Stimulated activated CD4-positive, alpha-beta T cell treated with anti-CD3 and anti-CD28 coated beads, Interleukin-1b, Interleukin-23, amount 100 ng/mL, for 48 hours (primary cell): ENCODE measurements at regions not wholly inside any gene's neighbourhood (a gene's known extent, or its start where the extent isn't known, plus 50 kb on each side); places are given as distances from the start of the nearest gene placed in this dataset.
A peak's percentile ranks its signal among the peaks of the same experiment; 100 is the strongest.
"Not testable (repeated sequence)": the region's sequence is repeated elsewhere in the genome, so short reads cannot be mapped to it uniquely, and the experiment has no call there.

Source experiments
- DNase-seq: peaks from one replicate; pipeline ENCODE4 v3.0.0-alpha.2; 2020

DNA sequence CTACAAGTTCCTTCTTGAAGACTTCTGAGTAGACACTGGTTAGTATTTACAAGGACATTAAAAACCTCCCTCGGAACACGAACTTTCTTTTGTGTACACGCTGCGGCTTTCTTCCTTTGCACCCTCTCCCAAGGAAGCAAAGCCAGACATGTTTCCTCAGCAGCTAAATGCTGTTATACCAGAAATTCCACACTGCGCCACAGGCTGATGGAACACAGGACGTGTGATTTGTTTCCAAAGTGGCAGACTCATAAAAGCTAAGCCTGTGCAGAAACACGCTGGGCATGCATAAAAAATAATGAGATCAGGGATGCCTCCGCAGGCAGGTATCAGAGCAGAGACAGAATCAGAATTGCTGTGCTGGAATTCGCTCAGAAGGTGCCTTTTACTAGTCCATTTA lies 73.0 kb upstream of the RGPD5 start:
- DNase-seq = no peak

DNA sequence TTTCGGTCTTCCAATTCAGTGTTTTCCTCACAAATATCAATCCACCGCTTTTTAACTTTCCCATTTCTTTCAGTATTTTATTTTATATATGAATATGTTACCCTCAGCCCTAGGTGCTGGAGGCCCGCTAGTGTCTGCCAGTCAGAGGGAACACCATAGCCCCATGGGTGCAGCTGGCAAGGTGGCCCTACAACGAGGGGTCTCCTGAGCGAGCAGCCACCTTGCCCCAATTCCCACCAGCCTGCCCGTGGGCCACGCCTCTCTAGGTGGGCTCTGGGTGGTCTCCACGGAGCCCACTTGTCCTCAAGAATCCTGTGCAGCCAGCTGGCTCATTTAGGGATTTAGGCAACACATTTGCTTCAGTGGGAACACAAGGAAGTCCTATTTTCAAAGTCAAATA lies 72.5 kb upstream of the RGPD5 start:
- no peak for DNase-seq

DNA sequence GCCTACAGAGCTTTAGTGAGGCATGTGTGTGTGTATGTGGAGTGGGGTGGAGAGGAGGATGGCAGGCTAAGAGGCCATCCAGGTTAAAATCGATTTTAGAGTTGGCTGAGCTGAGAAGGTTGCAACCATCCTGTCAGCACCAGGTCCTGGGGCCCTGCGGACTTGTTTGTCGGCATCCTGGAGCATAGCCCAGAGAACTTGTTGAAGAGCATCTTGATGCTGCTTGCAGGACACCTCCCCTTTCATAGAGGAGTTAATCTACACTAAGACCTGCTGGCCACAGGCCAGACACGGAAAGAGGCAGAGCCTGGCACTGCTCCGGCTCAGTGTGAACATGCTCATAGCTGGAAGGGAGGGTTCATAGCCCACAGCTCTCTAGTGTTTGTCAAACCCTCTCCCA lies 72.1 kb upstream of the RGPD5 start:
- no peak for DNase-seq

DNA sequence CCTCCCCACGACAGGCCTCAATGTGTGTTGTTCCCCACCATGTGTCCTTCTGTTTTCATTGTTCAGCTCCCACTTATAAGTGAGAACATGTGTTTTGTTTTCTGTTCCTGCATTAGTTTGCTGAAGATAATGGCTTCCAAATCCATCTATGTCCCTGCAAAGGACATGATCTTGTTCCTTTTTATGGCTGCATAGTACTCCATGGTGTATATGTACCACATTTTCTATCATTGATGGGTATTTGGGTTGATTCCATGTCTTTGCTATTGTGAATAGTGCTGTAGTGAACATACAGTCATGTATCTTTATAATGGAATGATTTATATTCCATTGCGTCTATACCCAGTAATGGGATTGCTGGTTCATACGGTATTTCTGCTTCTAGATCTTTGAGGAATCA lies 71.5 kb upstream of the RGPD5 start:
- DNase-seq = not testable (repeated sequence)

DNA sequence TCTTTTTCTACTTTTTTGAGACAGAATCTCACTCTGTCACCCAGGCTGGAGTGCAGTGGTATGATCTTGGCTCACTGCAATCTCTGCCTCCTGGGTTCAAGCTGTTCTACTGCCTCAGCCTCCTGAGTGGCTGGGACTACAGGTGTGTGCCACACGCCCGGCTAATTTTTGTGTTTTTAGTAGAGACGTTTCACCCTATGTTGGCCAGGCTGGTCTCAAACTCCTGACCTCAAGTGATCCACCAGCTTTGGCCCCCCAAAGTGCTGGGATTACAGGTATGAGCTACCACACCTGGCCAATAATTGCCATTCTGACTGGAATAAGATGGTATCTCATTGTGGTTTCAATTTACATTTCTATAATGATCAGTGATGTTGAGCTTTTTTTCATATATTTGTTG lies 71.0 kb upstream of the RGPD5 start:
- not testable (repeated sequence) for DNase-seq

DNA sequence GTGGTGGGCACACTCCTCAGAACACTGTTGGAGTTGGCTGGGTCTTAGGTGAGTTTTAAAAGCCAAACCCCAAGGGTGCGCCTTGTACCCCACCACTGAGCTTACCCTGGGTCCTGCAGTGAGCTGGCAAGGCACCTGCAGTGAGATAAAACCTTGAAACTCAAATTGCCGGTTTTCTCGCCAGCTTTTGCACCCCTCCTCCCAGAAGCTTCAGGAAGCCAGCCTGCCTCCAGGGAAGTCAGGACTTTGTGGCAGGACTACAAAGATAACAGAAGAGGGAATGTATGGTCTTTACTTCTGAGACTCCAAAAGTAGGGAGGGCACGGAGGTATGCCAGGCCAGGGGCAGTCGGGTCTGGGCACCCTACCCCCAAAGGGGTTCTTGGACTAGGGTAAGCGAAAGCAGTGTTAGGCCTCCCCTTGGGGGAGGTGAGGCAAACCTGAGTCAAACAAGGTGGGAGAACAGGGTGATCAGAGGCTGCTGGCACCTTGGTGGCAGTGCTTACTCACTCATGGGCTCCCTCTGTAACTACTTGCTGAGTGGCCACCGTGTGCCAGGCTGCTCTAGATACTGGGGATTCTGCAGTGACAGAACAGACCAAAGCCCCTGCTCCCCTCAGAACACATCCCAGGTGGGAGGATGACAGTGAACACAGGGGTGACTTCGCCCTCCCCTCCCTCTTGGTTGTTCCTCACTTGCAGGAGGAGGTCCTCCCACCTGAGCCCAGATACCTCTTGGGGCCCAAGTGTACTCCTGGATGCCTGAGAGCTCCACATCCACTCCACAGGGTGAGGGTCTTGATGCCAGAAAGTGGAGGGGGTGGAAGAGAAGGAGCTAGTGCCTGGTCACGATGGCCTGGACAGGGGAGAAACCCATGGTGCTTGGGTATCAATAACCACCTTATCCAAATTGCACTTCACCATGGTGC lies 69.3 kb upstream of the RGPD5 start:
- no peak for DNase-seq

DNA sequence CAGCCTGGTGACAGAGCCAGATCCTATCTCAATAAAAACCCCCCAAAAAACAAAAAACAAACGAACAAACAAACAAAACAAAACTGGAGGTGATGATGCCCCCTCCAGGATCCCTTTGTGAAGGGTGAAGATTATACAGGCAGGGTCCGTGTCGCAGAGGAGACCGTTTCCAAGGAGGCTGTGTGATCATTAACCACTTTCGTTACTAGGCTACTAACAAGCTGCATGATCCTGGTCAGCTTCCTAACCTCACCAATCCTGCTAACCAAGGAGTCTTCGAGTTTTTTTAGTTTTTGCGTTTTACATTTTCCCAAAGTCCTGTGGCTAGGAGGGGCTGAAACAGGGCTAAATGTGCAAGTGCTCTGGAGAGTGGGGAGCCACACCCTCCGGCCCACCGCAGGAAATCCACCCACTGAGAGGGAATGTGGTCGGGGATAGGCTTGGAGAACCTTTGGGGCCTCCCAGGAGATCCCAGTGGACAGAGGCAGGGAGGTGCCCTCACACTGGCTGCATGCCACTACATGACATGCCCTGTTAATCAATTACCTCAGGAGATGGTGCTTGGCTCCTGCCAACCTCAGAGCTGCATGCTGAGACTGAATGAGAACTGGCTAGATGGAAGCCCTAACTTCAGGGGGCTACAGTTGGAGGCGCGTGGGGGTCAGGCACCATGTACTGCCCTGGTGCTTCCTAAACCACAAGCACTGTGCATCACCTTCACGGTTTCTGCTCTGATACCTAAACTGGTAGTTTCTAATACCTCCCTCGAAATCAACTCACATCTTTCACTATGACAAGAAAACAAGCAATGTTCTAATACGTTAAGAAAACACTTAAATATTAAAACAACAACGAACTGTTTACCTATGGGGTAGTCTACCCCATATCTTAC lies 67.5 kb upstream of the RGPD5 start:
- no peak for DNase-seq

DNA sequence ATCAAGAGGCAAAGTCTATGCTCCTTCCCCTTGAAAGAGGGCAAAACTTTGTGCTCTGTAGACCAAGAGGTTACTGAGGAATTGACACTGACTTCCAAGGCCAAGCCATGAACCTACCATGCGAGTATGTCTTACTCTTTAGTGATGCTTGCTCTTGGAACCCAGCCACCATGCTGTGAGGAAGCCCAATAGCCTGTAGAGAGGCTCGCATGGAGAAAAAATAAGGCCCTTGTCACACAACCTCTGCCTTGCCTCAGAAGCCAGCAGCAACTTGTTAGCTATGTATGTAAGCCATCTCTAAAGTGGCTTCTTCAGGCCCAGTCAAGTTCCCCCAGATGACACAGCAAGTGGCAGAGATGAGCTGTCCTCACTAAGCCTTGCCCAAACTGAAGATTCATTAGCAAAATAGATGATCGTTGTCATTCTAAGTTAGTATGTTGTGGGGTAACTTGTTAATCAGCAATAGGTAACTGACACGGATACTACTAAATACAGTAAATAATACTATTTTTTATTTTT lies 66.1 kb upstream of the RGPD5 start:
- no peak for DNase-seq

DNA sequence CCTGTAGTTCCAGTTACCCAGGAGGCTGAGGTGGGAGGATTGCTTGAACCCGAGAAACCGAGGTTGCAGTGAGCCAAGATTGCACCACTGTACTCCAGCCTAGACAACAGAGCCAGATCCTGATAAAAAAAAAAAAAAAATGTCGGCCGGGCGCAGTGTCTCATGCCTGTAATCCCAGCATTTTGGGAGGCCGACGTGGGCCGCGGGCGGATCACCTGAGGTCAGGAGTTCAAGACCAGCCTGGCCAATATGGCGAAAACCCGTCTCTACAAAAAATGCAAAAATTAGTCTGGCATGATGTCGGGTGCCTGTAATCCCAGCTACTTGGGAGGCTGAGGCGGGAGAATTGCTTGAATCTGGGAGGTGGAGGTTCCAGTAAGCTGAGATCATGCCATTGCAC lies 60.4 kb upstream of the RGPD5 start:
- DNase-seq = not testable (repeated sequence)

DNA sequence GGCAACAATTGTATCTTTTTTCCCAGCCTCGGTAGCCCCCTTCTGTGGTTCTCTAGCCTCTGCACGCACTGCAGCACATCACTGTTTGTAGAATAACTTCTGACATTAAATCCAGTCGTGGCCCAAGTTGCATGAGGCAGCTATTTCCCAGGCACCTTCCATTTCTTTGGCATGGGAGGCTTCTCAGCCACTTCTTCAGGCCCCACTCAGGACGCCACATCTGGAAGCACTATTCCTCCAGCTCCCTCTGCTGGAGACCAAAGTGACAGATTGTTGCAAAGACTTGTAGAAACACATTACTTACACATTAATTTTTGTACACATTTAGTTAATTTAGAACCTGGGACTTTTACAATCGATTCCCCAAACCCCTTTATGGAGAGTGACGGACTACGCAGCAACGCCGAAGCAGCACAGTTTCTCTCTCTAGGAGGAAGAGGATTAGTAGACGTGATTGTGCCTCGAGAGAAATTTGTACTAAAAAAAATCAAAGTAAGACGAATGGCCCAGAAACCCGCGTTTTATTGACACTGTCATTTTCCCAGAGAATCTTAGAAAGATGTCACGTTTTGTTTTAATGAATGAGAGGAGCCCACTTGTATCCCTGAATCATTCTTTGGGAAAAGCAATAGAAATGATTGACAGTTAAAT lies 57.8 kb upstream of the RGPD5 start:
- DNase-seq = peak; percentile 8
